CD8-positive, alpha-beta memory T cell (primary cell): ENCODE measurements at regions not wholly inside any gene's neighbourhood (a gene's known extent, or its start where the extent isn't known, plus 50 kb on each side); places are given as distances from the start of the nearest gene placed in this dataset.

Experiments
- CTCF ChIA-PET: fragments of 350-600 bp; sonication (Branson Sonifier 250); formaldehyde crosslinking; loops from one replicate; lab custom pipeline; 2021; ENCODE audit warnings: antibody characterized with exemption; lab: Charles Lee
- POLR2A ChIA-PET: fragments of 350-600 bp; sonication (Branson Sonifier 250); formaldehyde crosslinking; loops from one replicate; lab custom pipeline; 2021; ENCODE audit warnings: antibody characterized with exemption; lab: Charles Lee
- DNase-seq, 5 donors: peaks; one replicate each; pipeline versions ENCODE4 v3.0.0 to v3.0.0-alpha.2; 2020 to 2022; ENCODE audit warnings: mixed read lengths in 1 of 5
- H3K27ac ChIP-seq: one replicate; pipeline ENCODE4 v1.7.0; 2013; ENCODE audit warnings: low read depth, mild to moderate bottlenecking, low read length, moderate library complexity
- H3K27me3 ChIP-seq: 2 replicates; pipeline ENCODE4 v1.7.0; 2013; ENCODE audit warnings: low read length, mild to moderate bottlenecking; ENCODE audit not compliant: insufficient read depth, poor library complexity, severe bottlenecking
- H3K36me3 ChIP-seq: 2 replicates; pipeline ENCODE4 v1.7.0; 2013; ENCODE audit warnings: mild to moderate bottlenecking, low read length, moderate library complexity; ENCODE audit not compliant: insufficient read depth
- H3K4me1 ChIP-seq: 2 replicates; pipeline ENCODE4 v1.7.0; 2013; ENCODE audit warnings: mild to moderate bottlenecking, low read length, moderate library complexity; ENCODE audit not compliant: insufficient read depth
- H3K4me3 ChIP-seq: 2 replicates; pipeline ENCODE4 v1.7.0; 2013; ENCODE audit warnings: mild to moderate bottlenecking, low read length
- H3K9me3 ChIP-seq: 2 replicates; pipeline ENCODE4 v1.7.0; 2013; ENCODE audit warnings: mild to moderate bottlenecking, low read length
- H3K27ac Mint-ChIP-seq, 8 donors: one replicate each; pipeline ENCODE4 v1.8.0; 2020 to 2021; ENCODE audit warnings: mixed read lengths in 8 of 8, mild to moderate bottlenecking in 6 of 8, inconsistent platforms in 3 of 8, moderate library complexity in 3 of 8
- H3K27me3 Mint-ChIP-seq, 2 donors: one replicate each; pipeline ENCODE4 v1.8.0; 2020 to 2021; ENCODE audit warnings: mixed read lengths in 2 of 2, mild to moderate bottlenecking in 1 of 2, moderate library complexity in 1 of 2
- H3K36me3 Mint-ChIP-seq, 3 donors: one replicate each; pipeline ENCODE4 v1.8.0; 2020 to 2021; ENCODE audit warnings: mixed read lengths in 3 of 3, inconsistent platforms in 1 of 3, mild to moderate bottlenecking in 1 of 3
- H3K4me1 Mint-ChIP-seq, 3 donors: one replicate each; pipeline ENCODE4 v1.8.0; 2020 to 2021; ENCODE audit warnings: mixed read lengths in 3 of 3, inconsistent platforms in 1 of 3, mild to moderate bottlenecking in 1 of 3
- H3K4me3 Mint-ChIP-seq, 7 donors: one replicate each; pipeline ENCODE4 v1.8.0; 2020 to 2021; ENCODE audit warnings: mixed read lengths in 7 of 7, mild to moderate bottlenecking in 6 of 7, moderate library complexity in 4 of 7, inconsistent platforms in 2 of 7
- H3K9me3 Mint-ChIP-seq, 5 donors: one replicate each; pipeline ENCODE4 v1.8.0; 2020 to 2022; ENCODE audit warnings: mixed read lengths in 5 of 5, mild to moderate bottlenecking in 3 of 5, moderate library complexity in 2 of 5, inconsistent platforms in 1 of 5

DNA sequence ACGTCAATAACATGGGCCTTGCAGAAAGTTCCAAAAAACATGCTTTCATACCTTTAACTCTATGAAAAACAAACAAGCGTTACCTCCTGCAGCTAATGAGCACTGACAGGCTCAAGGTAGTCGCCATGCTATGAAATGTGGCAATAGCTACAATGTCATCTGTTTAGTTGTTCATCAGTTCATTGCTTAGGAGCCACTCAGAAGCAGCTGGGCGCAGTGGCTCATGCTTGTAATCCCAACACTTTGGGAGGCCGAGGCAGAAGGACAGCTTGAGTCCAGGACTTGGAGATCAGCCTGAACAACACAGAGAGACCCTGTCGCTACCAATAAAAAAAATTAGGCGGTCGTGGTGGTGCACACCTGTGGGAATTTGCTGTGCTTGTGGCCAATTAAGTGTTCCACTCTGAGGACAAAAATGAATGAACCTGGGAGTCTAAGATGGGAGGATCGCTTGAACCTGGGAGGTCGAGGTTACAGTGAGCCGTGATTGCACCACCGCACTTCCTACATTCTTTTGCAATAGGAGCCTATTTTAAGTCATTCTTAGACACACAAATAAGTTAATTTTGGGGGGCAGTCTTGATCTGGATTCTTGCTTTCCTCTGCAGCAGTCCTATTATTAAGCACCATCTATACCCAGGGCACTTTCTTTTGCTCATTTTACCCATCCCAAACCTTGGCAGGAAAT is 276.2 kb upstream of the KLF14 start:
- no peaks in the 10 kb centered on the region for H3K9me3 Mint-ChIP-seq
- H3K27me3 Mint-ChIP-seq, result no peaks in the 10 kb centered on the region
- no peaks in the 10 kb centered on the region for H3K9me3 ChIP-seq
- H3K36me3 ChIP-seq, result no peaks in the 10 kb centered on the region
- H3K27ac Mint-ChIP-seq, result peak overlapping the region in 7 of 8 donors; percentile 24 to 96 (median 84)
- H3K4me1 ChIP-seq, result peaks cover 85% of the 10 kb centered on the region
- CTCF ChIA-PET, result interaction anchor here (0.9 to 2.2 kb wide), 3 partner anchors 29 to 117 kb away, joined by 4 to 7 read pairs (median 6); no protein-coding TSS in a partner anchor
- H3K27me3 ChIP-seq, result no peaks in the 10 kb centered on the region
- no peak overlapping the region for H3K27ac ChIP-seq
- H3K4me3 Mint-ChIP-seq, result peak overlapping the region in 6 of 7 donors; percentile 24 to 84 (median 78)
- peaks cover 0 to 39% (median 5%) of the 10 kb centered on the region in 3 donors for H3K36me3 Mint-ChIP-seq
- no peak overlapping the region for H3K4me3 ChIP-seq
- POLR2A ChIA-PET, result interaction anchor here (1.0 kb wide), 2 partner anchors 28 to 113 kb away, joined by 3 read pairs; no protein-coding TSS in a partner anchor
- DNase-seq, result no peak
- peaks cover 83 to 99% (median 96%) of the 10 kb centered on the region in 3 donors for H3K4me1 Mint-ChIP-seq

DNA sequence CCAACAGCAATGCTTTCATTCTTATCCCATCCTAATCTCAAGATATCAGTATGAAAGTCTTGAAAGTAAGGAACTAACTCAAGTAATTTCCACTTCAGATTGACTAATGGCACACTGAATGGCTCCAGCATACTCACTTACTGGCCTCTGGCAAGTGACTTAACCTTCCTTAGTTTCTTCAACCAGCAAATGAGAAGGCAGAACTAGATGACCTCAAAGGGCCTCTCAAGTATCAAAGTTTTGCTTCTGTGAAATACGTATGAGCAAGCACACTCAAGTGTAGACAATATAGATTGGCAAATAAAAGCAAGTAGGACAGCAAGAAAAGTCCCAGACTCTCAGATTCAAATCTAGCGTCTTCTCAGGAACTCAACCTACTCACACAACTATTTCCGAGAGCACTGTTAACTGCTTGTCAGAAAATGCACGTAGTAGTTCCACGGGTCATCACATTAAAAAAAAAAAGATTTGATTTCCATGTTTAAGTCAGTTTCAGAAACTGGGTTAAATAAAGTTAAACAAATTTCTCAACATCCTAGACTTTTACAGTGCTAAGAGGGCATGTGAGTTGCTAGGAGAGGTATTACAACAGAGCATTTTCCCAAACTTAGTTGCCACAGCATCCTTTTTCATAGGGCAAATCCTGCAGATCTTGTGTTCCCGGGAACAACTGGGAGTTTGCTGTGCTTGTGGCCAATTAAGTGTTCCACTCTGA is 276.9 kb upstream of the KLF14 start:
- no peaks in the 10 kb centered on the region for H3K27me3 ChIP-seq
- ChIA-PET CTCF (interaction anchor here (1.6 to 2.2 kb wide), 2 partner anchors 44 to 117 kb away, joined by 4 to 6 read pairs; no protein-coding TSS in a partner anchor), POLR2A (interaction anchor here (1.5 kb wide), 1 partner anchor 8 kb away, joined by 4 read pairs; no protein-coding TSS in a partner anchor)
- no peaks in the 10 kb centered on the region for H3K9me3 ChIP-seq
- H3K9me3 Mint-ChIP-seq, result no peaks in the 10 kb centered on the region
- H3K4me1 ChIP-seq, result peaks cover 85% of the 10 kb centered on the region
- H3K27ac Mint-ChIP-seq, result peak overlapping the region; percentile 10 to 92 (median 82)
- H3K36me3 Mint-ChIP-seq, result peaks cover 0 to 41% (median 1%) of the 10 kb centered on the region in 3 donors
- H3K4me3 ChIP-seq, result peak overlapping the region; percentile 43
- no peaks in the 10 kb centered on the region for H3K27me3 Mint-ChIP-seq
- peak overlapping the region; percentile 60 to 84 (median 78) for H3K4me3 Mint-ChIP-seq
- no peaks in the 10 kb centered on the region for H3K36me3 ChIP-seq
- H3K4me1 Mint-ChIP-seq, result peaks cover 85 to 99% (median 97%) of the 10 kb centered on the region in 3 donors
- DNase-seq, result no peak
- no peak overlapping the region for H3K27ac ChIP-seq

DNA sequence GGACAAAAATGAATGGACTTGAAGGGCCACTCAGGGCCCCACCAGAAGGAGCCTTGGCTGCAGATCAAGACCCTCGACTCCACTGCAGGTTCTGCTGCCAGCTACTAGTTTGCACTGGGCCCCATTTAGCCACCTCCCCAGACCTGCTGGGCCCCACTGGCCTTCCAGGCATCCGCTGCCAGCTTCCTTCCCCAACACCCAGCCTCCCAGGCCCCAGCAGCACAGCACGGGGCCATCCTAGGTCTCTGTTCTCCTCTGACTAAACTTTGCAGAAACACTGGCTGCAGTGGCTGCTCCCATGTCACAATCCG is 277.4 kb upstream of the KLF14 start:
- peaks cover 0 to 2% (median 0%) of the 10 kb centered on the region in 5 donors for H3K9me3 Mint-ChIP-seq
- peaks cover 89 to 99% (median 98%) of the 10 kb centered on the region in 3 donors for H3K4me1 Mint-ChIP-seq
- peak overlapping the region; percentile 43 for H3K4me3 ChIP-seq
- no peaks in the 10 kb centered on the region for H3K9me3 ChIP-seq
- POLR2A ChIA-PET, result interaction anchor here (0.7 to 1.5 kb wide), 3 partner anchors 8 to 199 kb away, joined by 4 to 7 read pairs (median 7); no protein-coding TSS in a partner anchor
- peak overlapping the region; percentile 24 to 92 (median 82) for H3K27ac Mint-ChIP-seq
- CTCF ChIA-PET, result interaction anchor here (1.0 to 2.3 kb wide), 4 partner anchors 29 to 114 kb away, joined by 4 to 9 read pairs (median 6); no protein-coding TSS in a partner anchor
- no peaks in the 10 kb centered on the region for H3K27me3 Mint-ChIP-seq
- H3K4me1 ChIP-seq, result peaks cover 84% of the 10 kb centered on the region
- no peak for DNase-seq
- H3K36me3 ChIP-seq, result no peaks in the 10 kb centered on the region
- H3K27ac ChIP-seq, result no peak overlapping the region
- H3K36me3 Mint-ChIP-seq, result peaks cover 0 to 44% (median 2%) of the 10 kb centered on the region in 3 donors
- H3K4me3 Mint-ChIP-seq, result peak overlapping the region; percentile 60 to 84 (median 78)
- H3K27me3 ChIP-seq, result no peaks in the 10 kb centered on the region

DNA sequence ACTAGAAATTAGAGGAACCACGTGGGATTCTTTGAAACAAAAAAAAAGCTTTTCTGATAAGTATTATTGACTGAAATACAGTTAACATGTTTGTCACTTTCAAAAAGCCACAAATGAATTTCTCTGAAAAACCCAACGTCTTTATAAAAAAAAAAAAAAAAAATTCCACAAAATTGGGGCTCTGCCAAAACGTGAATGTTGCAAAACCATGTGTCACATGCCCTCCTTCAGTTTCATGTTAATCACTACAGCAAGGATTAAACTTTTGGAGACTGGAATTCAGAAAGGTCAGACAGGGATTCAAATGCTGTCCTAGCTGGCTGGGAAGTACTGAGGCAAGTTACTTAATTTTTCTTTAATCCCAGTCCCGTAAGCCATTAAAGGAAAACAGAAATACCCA is 278.0 kb upstream of the KLF14 start:
- H3K36me3 Mint-ChIP-seq, result peaks cover 0 to 44% (median 2%) of the 10 kb centered on the region in 3 donors
- CTCF ChIA-PET, result interaction anchor here (0.7 to 2.3 kb wide), 6 partner anchors 28 to 115 kb away, joined by 3 to 9 read pairs (median 4); no protein-coding TSS in a partner anchor
- H3K27me3 ChIP-seq, result no peaks in the 10 kb centered on the region
- peaks cover 0 to 2% (median 0%) of the 10 kb centered on the region in 5 donors for H3K9me3 Mint-ChIP-seq
- H3K36me3 ChIP-seq, result no peaks in the 10 kb centered on the region
- H3K4me1 Mint-ChIP-seq, result peaks cover 90 to 100% (median 94%) of the 10 kb centered on the region in 3 donors
- H3K27me3 Mint-ChIP-seq, result no peaks in the 10 kb centered on the region
- peak overlapping the region; percentile 43 for H3K4me3 ChIP-seq
- peak in 2 of 5 donors; percentile 58 to 60 for DNase-seq
- no peaks in the 10 kb centered on the region for H3K9me3 ChIP-seq
- peak overlapping the region; percentile 57 to 96 (median 86) for H3K27ac Mint-ChIP-seq
- H3K4me1 ChIP-seq, result peaks cover 78% of the 10 kb centered on the region
- peak overlapping the region; percentile 60 to 84 (median 78) for H3K4me3 Mint-ChIP-seq
- POLR2A ChIA-PET, result interaction anchor here (0.7 to 1.5 kb wide), 4 partner anchors 9 to 200 kb away, joined by 3 to 7 read pairs (median 6); no protein-coding TSS in a partner anchor
- no peak overlapping the region for H3K27ac ChIP-seq

DNA sequence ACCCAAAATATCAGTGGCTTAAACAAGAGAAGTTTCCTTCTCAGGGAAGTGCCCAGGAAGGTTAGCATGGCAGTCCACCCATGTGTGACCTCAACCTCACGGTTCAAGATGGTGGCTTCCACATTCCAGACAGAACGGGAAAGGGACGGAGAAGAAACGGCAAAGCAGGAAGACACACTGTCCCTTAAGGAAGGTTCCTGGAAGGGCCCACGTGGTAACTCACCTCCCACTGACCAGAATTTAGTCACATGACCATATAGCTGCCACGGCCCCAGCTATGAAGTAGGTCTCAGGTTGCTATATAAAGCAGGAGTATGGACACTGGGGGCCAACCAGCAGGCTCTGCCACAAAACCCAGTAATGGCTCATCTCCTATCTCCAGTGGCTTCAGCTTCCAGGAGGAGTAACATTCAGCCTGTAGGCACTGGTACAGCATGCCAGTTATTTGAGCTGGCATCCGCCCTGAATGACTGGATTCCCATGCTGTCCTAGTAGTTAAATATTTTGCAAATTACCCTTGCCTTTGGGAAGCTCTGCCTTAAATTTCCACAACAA is 278.5 kb upstream of the KLF14 start:
- ChIA-PET POLR2A (interaction anchor here (1.0 to 1.5 kb wide), 2 partner anchors 9 to 52 kb away, joined by 3 to 4 read pairs; no protein-coding TSS in a partner anchor), CTCF (interaction anchor here (0.7 to 2.3 kb wide), 6 partner anchors 28 to 116 kb away, joined by 3 to 9 read pairs (median 4); no protein-coding TSS in a partner anchor)
- Histone ChIP-seq H3K4me3 (no peak overlapping the region), H3K4me1 (peaks cover 73% of the 10 kb centered on the region), H3K9me3 (no peaks in the 10 kb centered on the region), H3K27ac (no peak overlapping the region), H3K36me3 (no peaks in the 10 kb centered on the region), H3K27me3 (no peaks in the 10 kb centered on the region)
- Mint-ChIP-seq H3K27ac (peak overlapping the region; percentile 67 to 96 (median 87)), H3K9me3 (peaks cover 0 to 2% (median 0%) of the 10 kb centered on the region in 5 donors), H3K4me1 (peaks cover 88 to 97% (median 91%) of the 10 kb centered on the region in 3 donors), H3K4me3 (peak overlapping the region; percentile 60 to 85 (median 80)), H3K36me3 (peaks cover 0 to 43% (median 4%) of the 10 kb centered on the region in 3 donors), H3K27me3 (no peaks in the 10 kb centered on the region)
- no peak for DNase-seq

DNA sequence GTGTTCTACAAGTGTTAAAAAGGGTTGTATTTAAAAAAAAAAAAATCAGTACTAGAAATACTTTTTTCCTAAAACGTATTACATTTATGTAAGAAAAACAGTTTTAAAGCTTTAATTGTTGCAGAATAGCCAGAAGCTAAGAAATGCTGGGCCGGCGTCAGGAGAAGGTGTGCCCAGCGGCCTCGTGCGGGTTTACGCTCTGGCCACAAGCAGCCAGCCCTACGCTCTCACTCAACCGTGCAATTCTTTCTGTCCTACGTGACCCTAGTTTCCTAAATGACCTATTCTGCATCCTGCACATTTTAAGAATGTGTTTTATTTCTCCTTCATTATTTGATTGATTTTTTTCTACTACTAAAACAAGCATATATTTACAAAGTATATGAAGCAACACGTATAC is 279.7 kb upstream of the KLF14 start:
- H3K4me1 Mint-ChIP-seq, result peaks cover 91 to 97% (median 91%) of the 10 kb centered on the region in 3 donors
- H3K27ac Mint-ChIP-seq, result peak overlapping the region; percentile 64 to 92 (median 84)
- peaks cover 0 to 2% (median 0%) of the 10 kb centered on the region in 5 donors for H3K9me3 Mint-ChIP-seq
- Histone ChIP-seq H3K4me3 (no peak overlapping the region), H3K27ac (no peak overlapping the region), H3K36me3 (no peaks in the 10 kb centered on the region), H3K9me3 (no peaks in the 10 kb centered on the region), H3K4me1 (peaks cover 69% of the 10 kb centered on the region), H3K27me3 (no peaks in the 10 kb centered on the region)
- H3K36me3 Mint-ChIP-seq, result peaks cover 0 to 47% (median 4%) of the 10 kb centered on the region in 3 donors
- no peak for DNase-seq
- H3K4me3 Mint-ChIP-seq, result peak overlapping the region; percentile 49 to 85 (median 63)
- POLR2A ChIA-PET, result interaction anchor here (0.7 kb wide), 1 partner anchor 40 kb away, joined by 3 read pairs; no protein-coding TSS in a partner anchor
- peaks cover 0 to 2% of the 10 kb centered on the region in 2 donors for H3K27me3 Mint-ChIP-seq
- CTCF ChIA-PET, result interaction anchor here (1.1 to 2.3 kb wide), 2 partner anchors 10 to 31 kb away, joined by 3 to 9 read pairs; no protein-coding TSS in a partner anchor
